DND-41 (cell line): ENCODE measurements at regions not wholly inside any gene's neighbourhood (a gene's known extent, or its start where the extent isn't known, plus 50 kb on each side); places are given as distances from the start of the nearest gene placed in this dataset.

Experiments used
- EZH2 ChIP-seq: IDR thresholded peaks from 3 replicates; pipeline ENCODE4 v1.6.1; 2012; ENCODE audit warnings: borderline replicate concordance, low read depth, mild to moderate bottlenecking, moderate library complexity, low read length, inconsistent platforms; ENCODE audit not compliant: severe bottlenecking
- TF ChIP-seq, protein P1 (sequence below): IDR thresholded peaks from 2 replicates; pipeline ENCODE4 v1.5.1; 2012; ENCODE audit warnings: borderline replicate concordance, low read length, moderate library complexity, mild to moderate bottlenecking; ENCODE audit not compliant: poor library complexity, severe bottlenecking; ENCODE audit errors: extremely low read depth

DNA sequence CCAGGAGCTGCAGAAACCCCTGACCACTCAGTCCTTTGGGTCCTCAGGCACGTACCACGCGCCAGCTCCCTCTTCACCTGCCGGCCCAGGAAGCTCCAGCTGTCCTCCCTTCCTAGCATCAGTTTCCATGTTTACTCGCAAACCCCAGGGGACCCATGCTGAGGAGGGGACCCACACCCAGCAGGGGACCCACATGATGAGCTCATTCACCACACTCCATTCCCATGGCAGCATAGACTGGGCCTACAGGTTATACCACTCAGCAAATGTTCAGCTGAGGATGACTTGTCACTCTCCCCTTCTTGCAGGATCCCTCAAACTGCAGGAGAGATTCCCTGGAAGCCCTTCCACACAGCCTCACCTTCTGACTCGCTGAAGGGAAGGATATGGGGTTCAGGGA lies 73.5 kb upstream of the GALNT10 start:
- no peak for TF ChIP-seq EZH2
- TF ChIP-seq, protein P1, sequence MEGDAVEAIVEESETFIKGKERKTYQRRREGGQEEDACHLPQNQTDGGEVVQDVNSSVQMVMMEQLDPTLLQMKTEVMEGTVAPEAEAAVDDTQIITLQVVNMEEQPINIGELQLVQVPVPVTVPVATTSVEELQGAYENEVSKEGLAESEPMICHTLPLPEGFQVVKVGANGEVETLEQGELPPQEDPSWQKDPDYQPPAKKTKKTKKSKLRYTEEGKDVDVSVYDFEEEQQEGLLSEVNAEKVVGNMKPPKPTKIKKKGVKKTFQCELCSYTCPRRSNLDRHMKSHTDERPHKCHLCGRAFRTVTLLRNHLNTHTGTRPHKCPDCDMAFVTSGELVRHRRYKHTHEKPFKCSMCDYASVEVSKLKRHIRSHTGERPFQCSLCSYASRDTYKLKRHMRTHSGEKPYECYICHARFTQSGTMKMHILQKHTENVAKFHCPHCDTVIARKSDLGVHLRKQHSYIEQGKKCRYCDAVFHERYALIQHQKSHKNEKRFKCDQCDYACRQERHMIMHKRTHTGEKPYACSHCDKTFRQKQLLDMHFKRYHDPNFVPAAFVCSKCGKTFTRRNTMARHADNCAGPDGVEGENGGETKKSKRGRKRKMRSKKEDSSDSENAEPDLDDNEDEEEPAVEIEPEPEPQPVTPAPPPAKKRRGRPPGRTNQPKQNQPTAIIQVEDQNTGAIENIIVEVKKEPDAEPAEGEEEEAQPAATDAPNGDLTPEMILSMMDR = no peak
